NCI-H1694 (cell line): ENCODE measurements at regions not wholly inside any gene's neighbourhood (a gene's known extent, or its start where the extent isn't known, plus 50 kb on each side); places are given as distances from the start of the nearest gene placed in this dataset.
"Not testable (repeated sequence)": the region's sequence is repeated elsewhere in the genome, so short reads cannot be mapped to it uniquely, and the experiment has no call there.

Experiments used
- DNase-seq: peaks from one replicate; lab custom pipeline; 2025; lab: John Stamatoyannopoulos, UW

GRCh38 chr12:84247931-84248330 lies 664.7 kb downstream of the SLC6A15 start:
- no peak for DNase-seq

- DNase-seq, result no peak
Measured at GRCh38 chr12:84243686-84244085, 668.9 kb downstream of the SLC6A15 start.

- no peak for DNase-seq
Measured at GRCh38 chr12:84222841-84223240, 689.8 kb downstream of the SLC6A15 start.

DNA sequence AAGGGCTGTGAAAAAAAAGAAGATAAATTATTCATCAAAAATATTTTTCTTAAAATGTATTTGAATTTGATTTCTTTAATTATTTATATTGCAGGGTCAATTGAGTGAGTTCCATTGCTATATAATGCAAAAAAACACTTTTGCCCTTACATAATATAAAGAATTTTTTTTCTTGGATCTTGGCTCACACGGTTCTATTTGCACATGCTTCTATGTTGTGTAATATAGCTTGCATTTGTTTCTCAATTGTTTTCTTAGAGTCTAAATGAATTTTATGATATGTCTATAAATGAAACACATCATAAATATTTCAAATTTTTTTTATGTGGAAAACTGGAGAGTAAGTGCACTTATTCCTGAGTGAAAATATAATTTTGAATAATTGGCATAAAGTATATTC lies 694.2 kb downstream of the SLC6A15 start:
- DNase-seq, result no peak

DNA sequence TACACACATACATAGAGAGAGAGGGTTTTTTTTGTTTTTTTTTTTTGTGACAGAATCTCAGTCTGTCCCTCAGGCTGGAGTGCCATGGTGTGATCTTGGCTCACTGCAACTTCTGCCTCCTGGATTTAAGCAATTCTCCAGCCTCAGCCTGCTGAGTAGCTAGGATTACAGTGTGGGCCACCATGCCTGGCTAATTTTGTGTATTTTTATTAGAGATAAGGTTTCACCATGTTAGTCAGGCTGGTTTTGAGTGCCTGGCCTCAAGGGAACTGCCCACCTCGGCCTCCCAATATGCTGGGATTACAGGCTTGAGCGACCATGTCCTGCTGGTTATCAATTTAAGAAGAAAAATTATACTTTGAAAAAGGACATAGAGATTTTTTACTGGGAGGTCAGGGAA lies 710.6 kb downstream of the SLC6A15 start:
- DNase-seq, result no peak

GRCh38 chr12:84198294-84198946 lies 714.2 kb downstream of the SLC6A15 start:
- DNase-seq, result no peak

GRCh38 chr12:84191779-84192178 lies 720.8 kb downstream of the SLC6A15 start:
- no peak for DNase-seq

- DNase-seq, result no peak
Measured at GRCh38 chr12:84186433-84186832, 726.2 kb downstream of the SLC6A15 start.

DNA sequence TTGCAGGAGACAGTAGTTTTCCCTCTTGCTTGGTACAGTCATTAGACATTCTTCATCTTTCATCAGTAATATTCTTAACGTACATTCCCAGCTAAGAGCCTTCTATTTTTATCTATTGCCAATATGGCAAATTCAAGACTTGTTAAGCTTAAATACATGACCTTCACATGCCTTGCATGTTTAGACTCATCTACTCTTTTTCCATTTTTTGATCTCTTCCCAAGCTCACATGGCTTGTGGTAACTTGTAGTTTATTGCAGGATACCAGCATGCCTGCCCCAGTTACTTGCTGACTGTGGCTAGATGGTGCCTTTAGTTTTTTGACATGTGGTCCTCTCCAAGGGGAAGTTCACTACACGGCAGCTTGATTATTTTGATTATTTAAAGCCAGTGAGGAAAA lies 729.0 kb downstream of the SLC6A15 start:
- no peak for DNase-seq

GRCh38 chr12:84174115-84174514 lies 738.5 kb downstream of the SLC6A15 start:
- no peak for DNase-seq

DNA sequence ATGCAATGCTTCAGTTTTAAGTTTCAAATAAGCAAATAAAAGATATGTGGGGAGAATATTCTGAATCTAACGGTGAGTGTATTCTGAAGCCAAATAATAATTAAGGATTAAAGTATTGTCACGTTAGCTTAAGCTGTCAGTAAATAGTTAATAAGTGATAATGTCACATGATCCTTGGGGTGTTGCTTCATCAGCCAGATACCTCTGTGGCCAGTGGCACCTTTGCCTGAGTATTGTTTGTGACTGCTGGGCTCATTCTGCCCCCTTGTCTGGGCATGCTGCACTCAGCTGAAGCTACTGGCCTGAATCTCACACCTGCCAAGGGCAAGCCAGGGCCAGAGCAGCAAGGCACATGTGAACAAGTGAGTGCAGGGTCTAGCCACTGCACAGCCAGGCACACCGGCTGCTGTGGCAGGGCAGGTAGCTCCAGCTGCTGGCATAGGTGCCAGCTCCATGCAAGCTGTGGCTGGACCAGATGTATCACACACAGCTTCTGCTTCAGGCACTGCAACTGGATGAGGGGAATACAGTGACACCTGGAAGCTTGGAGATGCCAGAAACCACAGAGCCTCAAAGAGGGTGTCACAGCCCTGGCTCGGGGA lies 739.7 kb downstream of the SLC6A15 start:
- no peak for DNase-seq

GRCh38 chr12:84166812-84167211 lies 745.8 kb downstream of the SLC6A15 start:
- DNase-seq, result no peak

DNA sequence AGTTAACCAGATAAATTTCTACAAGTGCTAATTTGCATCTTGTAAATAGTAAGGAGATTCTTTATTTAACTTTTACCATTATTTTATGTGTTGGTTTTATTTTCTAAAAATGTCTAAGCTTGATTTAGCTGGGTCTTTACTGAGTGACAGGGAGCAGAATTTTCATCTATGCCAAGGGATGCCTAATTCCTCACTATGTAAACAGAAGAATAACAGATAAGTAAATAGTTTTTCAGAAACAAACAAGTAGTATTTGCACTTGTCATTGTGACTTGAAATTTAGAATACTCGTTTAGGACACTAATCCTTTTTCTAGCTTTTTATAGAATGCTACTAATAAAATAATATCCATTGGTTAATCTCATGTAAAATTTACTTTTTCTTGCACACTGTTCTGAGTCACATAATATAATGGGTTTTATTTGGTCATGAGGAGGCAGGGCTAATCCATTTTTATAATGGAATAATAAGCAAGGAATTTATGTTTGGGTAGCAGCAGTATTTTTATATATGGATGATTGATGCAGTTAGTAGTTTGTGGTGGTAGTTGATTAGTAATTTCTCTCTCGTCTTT lies 746.5 kb downstream of the SLC6A15 start:
- no peak for DNase-seq

GRCh38 chr12:84161296-84161695 lies 751.3 kb downstream of the SLC6A15 start:
- DNase-seq, result no peak

GRCh38 chr12:84159260-84159659 lies 753.3 kb downstream of the SLC6A15 start:
- DNase-seq, result no peak

DNA sequence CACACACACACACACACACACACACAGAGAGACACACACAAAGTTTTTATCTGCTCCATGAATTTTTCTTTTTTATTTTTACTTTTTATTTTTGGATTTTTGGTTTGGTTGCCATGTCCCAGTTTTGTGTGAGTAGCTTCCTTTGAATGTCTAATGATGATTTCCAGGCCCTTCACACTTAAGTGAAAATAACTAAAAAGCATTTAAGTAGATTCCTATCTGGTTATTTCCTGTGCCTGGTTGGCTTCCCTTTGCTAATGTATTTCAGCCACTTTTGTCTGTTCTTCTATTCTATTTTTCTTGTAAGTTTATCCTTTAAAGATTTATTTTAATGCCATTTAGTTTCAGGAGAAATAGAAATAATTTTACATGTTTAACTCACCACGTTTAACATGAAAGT lies 755.4 kb downstream of the SLC6A15 start:
- no peak for DNase-seq

- not testable (repeated sequence) for DNase-seq
Measured at GRCh38 chr12:84154991-84155930, 757.3 kb downstream of the SLC6A15 start.

DNA sequence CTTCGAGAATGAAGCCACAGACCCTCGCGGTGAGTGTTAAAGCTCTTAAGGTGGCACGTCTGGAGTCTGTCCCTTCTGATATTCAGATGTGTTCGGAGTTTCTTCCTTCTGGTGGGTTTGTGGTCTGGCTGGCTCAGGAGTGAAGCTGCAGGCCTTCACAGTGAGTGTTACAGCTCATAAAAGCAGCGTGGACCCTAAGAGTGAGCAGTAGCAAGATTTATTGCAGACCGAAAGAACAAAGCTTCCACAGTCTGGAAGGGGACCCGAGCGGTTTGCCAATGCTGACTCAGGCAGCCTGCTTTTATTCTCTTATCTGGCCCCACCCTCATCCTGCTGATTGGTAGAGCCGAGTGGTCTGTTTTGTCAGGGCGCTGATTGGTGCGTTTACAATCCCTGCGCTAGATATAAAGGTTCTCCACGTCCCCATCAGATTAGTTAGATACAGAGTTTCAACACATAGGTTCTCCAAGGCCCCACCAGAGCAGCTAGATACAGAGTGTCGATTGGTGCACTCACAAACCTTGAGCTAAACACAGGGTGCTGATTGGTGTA lies 758.1 kb downstream of the SLC6A15 start:
- DNase-seq, result not testable (repeated sequence)

- DNase-seq, result no peak
Measured at GRCh38 chr12:84150201-84150600, 762.4 kb downstream of the SLC6A15 start.

GRCh38 chr12:84148335-84148734 lies 764.3 kb downstream of the SLC6A15 start:
- DNase-seq, result no peak

GRCh38 chr12:84136862-84137367 lies 775.7 kb downstream of the SLC6A15 start:
- no peak for DNase-seq
